ENCODE measurements at regions not wholly inside any gene's neighbourhood (a gene's known extent, or its start where the extent isn't known, plus 50 kb on each side); places are given as distances from the start of the nearest gene placed in this dataset.

GRCh38 chr3:176755977-176756376 is 441.3 kb downstream of the TBL1XR1 start:
- Histone ChIP-seq H3K27me3 (no peaks in the 10 kb centered on the region), H3K9ac (no peak overlapping the region), H4K20me1 (no peaks in the 10 kb centered on the region), H3K36me3 (no peaks in the 10 kb centered on the region), H3K4me1 (no peaks in the 10 kb centered on the region), H3K4me3 (no peak overlapping the region), H3K27ac (no peak overlapping the region), H3K9me3 (no peaks in the 10 kb centered on the region), H3K4me2 (no peak overlapping the region)
- no peak for TF ChIP-seq Cebpa-rat (IDR thresholded peaks at IDR 0.05)

DNA sequence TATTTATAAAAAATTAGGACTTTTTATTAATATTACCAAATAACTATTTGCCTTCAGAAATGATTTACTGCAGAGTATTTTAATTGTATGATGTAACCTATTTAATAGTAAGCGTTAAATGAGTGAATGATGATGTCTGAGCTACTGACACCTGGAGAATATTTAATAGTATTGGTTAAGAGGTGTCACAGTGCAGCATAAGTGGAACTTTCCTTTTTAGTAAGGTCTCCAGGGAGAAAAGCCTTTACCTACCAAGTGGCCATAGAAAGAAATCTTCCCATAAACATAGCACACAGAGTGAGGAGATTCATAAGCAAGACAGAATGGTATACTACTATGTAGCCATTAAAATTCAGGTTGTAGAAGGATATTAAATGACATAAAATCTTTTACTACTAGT is 441.7 kb downstream of the TBL1XR1 start:
- TF ChIP-seq Cebpa-rat (IDR thresholded peaks at IDR 0.05) = no peak
- no peak overlapping the region for H3K4me3 ChIP-seq
- H3K27ac ChIP-seq = no peak overlapping the region
- no peaks in the 10 kb centered on the region for H3K4me1 ChIP-seq
- H3K27me3 ChIP-seq = no peaks in the 10 kb centered on the region
- H4K20me1 ChIP-seq = no peaks in the 10 kb centered on the region
- no peaks in the 10 kb centered on the region for H3K9me3 ChIP-seq
- H3K4me2 ChIP-seq = no peak overlapping the region
- H3K9ac ChIP-seq = no peak overlapping the region
- no peaks in the 10 kb centered on the region for H3K36me3 ChIP-seq

GRCh38 chr3:176741664-176742047 is 455.6 kb downstream of the TBL1XR1 start:
- Histone ChIP-seq H3K4me2 (no peak overlapping the region), H3K4me3 (no peak overlapping the region), H3K4me1 (no peaks in the 10 kb centered on the region), H3K9me3 (no peaks in the 10 kb centered on the region), H3K9ac (no peak overlapping the region), H3K27ac (no peak overlapping the region), H4K20me1 (no peaks in the 10 kb centered on the region), H3K36me3 (no peaks in the 10 kb centered on the region), H3K27me3 (no peaks in the 10 kb centered on the region)
- TF ChIP-seq Cebpa-rat (IDR thresholded peaks at IDR 0.05) = no peak

- Histone ChIP-seq H3K27me3 (no peaks in the 10 kb centered on the region), H3K9ac (no peak overlapping the region), H3K4me2 (no peak overlapping the region), H4K20me1 (no peaks in the 10 kb centered on the region), H3K27ac (no peak overlapping the region), H3K4me3 (no peak overlapping the region), H3K9me3 (no peaks in the 10 kb centered on the region), H3K4me1 (no peaks in the 10 kb centered on the region), H3K36me3 (no peaks in the 10 kb centered on the region)
- TF ChIP-seq Cebpa-rat (IDR thresholded peaks at IDR 0.05) = no peak
Measured at GRCh38 chr3:176740906-176741663, 456.2 kb downstream of the TBL1XR1 start.

DNA sequence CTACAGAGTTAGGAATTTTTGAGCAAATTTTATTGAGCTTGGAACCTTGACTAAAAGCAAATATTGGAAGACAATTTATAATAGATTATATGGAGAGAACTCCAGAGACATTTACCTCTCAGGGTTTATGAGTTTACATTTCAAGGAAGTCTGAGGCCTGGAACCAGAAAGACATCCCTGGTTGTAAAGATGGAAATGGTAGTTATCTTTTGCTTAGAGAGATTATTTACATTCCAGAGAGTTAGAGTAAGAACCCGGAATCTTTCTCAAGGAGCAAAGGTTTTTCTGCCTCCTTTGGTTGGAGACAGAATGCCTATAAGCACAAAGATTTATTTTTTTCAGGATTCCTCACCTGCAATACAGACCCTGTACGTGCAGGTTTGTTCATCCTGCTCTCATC is 458.1 kb downstream of the TBL1XR1 start:
- Histone ChIP-seq H3K36me3 (no peaks in the 10 kb centered on the region), H3K27me3 (no peaks in the 10 kb centered on the region), H3K27ac (no peak overlapping the region), H3K4me3 (no peak overlapping the region), H3K9ac (no peak overlapping the region), H3K4me1 (no peaks in the 10 kb centered on the region), H4K20me1 (no peaks in the 10 kb centered on the region), H3K9me3 (no peaks in the 10 kb centered on the region), H3K4me2 (no peak overlapping the region)
- TF ChIP-seq Cebpa-rat (IDR thresholded peaks at IDR 0.05) = no peak

- Histone ChIP-seq H3K27me3 (no peaks in the 10 kb centered on the region), H3K9me3 (no peaks in the 10 kb centered on the region), H3K4me3 (no peak overlapping the region), H3K27ac (no peak overlapping the region), H3K4me2 (no peak overlapping the region), H3K4me1 (no peaks in the 10 kb centered on the region), H3K36me3 (no peaks in the 10 kb centered on the region), H4K20me1 (no peaks in the 10 kb centered on the region), H3K9ac (no peak overlapping the region)
- no peak for TF ChIP-seq Cebpa-rat (IDR thresholded peaks at IDR 0.05)
Measured at GRCh38 chr3:176737480-176738110, 459.7 kb downstream of the TBL1XR1 start.

DNA sequence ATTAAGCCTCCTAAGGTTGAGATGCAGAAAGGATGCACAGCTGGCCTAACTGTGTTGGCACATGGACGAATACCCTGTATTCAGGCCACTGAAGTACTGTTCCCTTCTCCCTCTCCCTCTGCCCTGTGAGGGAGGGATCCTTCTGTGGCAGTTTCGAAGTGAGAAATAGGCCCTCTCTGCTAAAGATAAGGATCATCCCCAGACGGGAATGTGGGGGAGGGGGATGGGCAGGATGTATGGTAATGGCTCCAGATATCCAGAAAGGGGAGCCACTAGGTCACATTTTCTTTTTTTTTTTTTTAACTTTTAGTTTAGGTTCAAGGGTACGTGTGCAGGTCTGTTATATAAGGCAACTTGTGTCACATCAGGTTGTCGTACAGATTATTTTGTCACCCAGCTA is 463.1 kb downstream of the TBL1XR1 start:
- Histone ChIP-seq H3K9ac (no peak overlapping the region), H3K4me2 (no peak overlapping the region), H3K27me3 (no peaks in the 10 kb centered on the region), H3K36me3 (no peaks in the 10 kb centered on the region), H3K4me1 (no peaks in the 10 kb centered on the region), H3K4me3 (no peak overlapping the region), H4K20me1 (no peaks in the 10 kb centered on the region), H3K9me3 (peaks cover 3% of the 10 kb centered on the region; the same call in 1 of the 2 replicates), H3K27ac (no peak overlapping the region)
- TF ChIP-seq Cebpa-rat (IDR thresholded peaks at IDR 0.05) = no peak

- Histone ChIP-seq H3K27ac (no peak overlapping the region), H3K27me3 (no peaks in the 10 kb centered on the region), H3K36me3 (no peaks in the 10 kb centered on the region), H3K4me3 (no peak overlapping the region), H3K4me2 (no peak overlapping the region), H4K20me1 (no peaks in the 10 kb centered on the region), H3K4me1 (no peaks in the 10 kb centered on the region), H3K9me3 (no peaks in the 10 kb centered on the region), H3K9ac (no peak overlapping the region)
- no peak for TF ChIP-seq Cebpa-rat (IDR thresholded peaks at IDR 0.05)
Measured at GRCh38 chr3:176724394-176724759, 472.9 kb downstream of the TBL1XR1 start.

DNA sequence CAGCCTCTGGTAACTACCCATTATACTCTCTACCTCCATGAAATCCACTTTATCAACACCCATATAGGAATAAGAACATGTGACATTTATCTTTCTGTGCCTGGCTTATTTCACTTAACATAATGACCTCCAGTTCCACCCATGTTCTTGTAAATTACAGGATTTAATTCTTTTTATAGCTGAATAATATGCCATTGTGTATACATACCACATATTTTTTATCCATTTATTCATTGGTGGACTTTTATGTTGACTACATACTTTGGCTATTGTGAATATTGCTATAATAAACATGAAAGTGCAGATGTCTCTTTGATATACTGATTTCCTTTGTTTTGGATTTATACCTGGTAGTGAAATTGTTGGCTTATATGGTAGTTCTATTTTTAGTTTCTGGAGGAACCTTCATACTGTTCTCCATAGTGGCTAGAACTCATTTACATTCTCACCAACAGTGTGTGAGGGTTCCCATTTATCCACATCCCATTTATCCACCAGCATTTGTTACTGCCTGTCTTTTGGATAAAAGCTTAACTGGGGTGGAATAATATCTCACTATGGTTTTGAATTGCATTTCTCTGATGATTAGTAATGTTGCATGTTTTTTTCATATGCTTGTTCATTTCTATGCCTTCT is 473.4 kb downstream of the TBL1XR1 start:
- no peaks in the 10 kb centered on the region for H4K20me1 ChIP-seq
- H3K9ac ChIP-seq = no peak overlapping the region
- H3K9me3 ChIP-seq = no peaks in the 10 kb centered on the region
- H3K4me3 ChIP-seq = no peak overlapping the region
- no peak for TF ChIP-seq Cebpa-rat (IDR thresholded peaks at IDR 0.05)
- no peaks in the 10 kb centered on the region for H3K27me3 ChIP-seq
- no peaks in the 10 kb centered on the region for H3K36me3 ChIP-seq
- H3K4me1 ChIP-seq = no peaks in the 10 kb centered on the region
- no peak overlapping the region for H3K4me2 ChIP-seq
- H3K27ac ChIP-seq = no peak overlapping the region

DNA sequence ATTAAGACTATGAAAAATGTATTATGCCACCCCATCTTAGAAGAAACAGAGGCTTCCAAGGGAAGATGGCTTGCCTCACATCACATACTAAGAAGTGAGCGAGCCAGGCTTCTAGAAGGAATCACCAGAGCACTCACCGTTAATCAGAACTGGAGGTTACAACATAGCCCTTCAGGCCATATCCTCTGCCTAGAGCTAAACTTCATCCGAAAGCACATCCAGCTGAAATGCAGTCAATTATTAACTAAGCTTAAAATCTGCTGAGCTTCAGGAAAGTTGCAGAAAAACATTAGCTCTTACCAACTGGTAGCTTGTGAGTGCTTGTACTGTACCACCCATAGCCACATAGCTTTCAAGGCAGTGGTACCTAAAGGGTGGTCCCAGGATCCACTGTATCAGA is 483.2 kb downstream of the TBL1XR1 start:
- Histone ChIP-seq H3K4me1 (no peaks in the 10 kb centered on the region), H3K4me3 (no peak overlapping the region), H4K20me1 (no peaks in the 10 kb centered on the region), H3K36me3 (no peaks in the 10 kb centered on the region), H3K27me3 (no peaks in the 10 kb centered on the region), H3K9ac (no peak overlapping the region), H3K4me2 (no peak overlapping the region), H3K27ac (no peak overlapping the region), H3K9me3 (no peaks in the 10 kb centered on the region)
- no peak for TF ChIP-seq Cebpa-rat (IDR thresholded peaks at IDR 0.05)
